ENCODE measurements at regions not wholly inside any gene's neighbourhood (a gene's known extent, or its start where the extent isn't known, plus 50 kb on each side); places are given as distances from the start of the nearest gene placed in this dataset.

GRCh38 chr15:47400603-47401002, 316.7 kb upstream of the SEMA6D start:
- no peak for TF ChIP-seq CTCF (conservative IDR thresholded peaks at IDR 0.05; ENCODE audit: low read depth, low read length)
- TF ChIP-seq EZH2phosphoT487 (IDR thresholded peaks at IDR 0.05; ENCODE audit: borderline replicate concordance, low read length) = no peak
- no peak for TF ChIP-seq EZH2 (IDR thresholded peaks at IDR 0.05; ENCODE audit: low read length, unreplicated experiment)

Data from PC-3 (cell line).